SK-N-SH (cell line): ENCODE measurements at regions not wholly inside any gene's neighbourhood (a gene's known extent, or its start where the extent isn't known, plus 50 kb on each side); places are given as distances from the start of the nearest gene placed in this dataset.

ENCODE experiments used
- CTCF ChIA-PET: fragments of 300-600, 350-600 bp; formaldehyde crosslinking; extraction: SDS; loops from one replicate; lab custom pipeline; 2021; lab: Yijun Ruan, JAX
- POLR2A ChIA-PET: fragments of 350-600 bp; sonication (Branson Sonifier 250); formaldehyde crosslinking; extraction: SDS; loops from one replicate; lab custom pipeline; 2020; ENCODE audit warnings: antibody characterized with exemption, inconsistent platforms; lab: Yijun Ruan, JAX
- DNase-seq: peaks from one replicate; pipeline ENCODE4 v3.0.0; 2012
- H2AFZ ChIP-seq: fragments of 200-600 bp; sonication (generic); 2 replicates; pipeline ENCODE4 v1.8.1; 2016; ENCODE audit warnings: antibody characterized with exemption, mild to moderate bottlenecking, low read depth
- H3F3A ChIP-seq: fragments of 200-600 bp; sonication (generic); replicated peaks from 2 replicates; pipeline ENCODE3; 2016; ENCODE audit warnings: antibody characterized with exemption, mild to moderate bottlenecking; ENCODE audit not compliant: insufficient read depth
- H3K27ac ChIP-seq, 2 experiments: fragments of 200-500 bp in 1 of 2; fragments of 200-600 bp in 1 of 2; sonication (Bioruptor generic) in 1 of 2; sonication (generic), shearing (Covaris generic) in 1 of 2; 2 replicates each; pipeline versions ENCODE4 v1.5.1 to v1.6.1; 2014 to 2016; ENCODE audit warnings: low read depth in 2 of 2, inconsistent platforms in 1 of 2, low read length in 1 of 2, mild to moderate bottlenecking in 1 of 2, mixed read lengths in 1 of 2
- H3K27me3 ChIP-seq: fragments of 200-600 bp; sonication (generic), shearing (Covaris generic); 2 replicates; pipeline ENCODE4 v1.6.1; 2016; ENCODE audit warnings: mixed run types; ENCODE audit not compliant: insufficient read depth
- H3K36me3 ChIP-seq, 2 experiments: fragments of 200-500 bp in 1 of 2; fragments of 200-600 bp in 1 of 2; sonication (Bioruptor generic) in 1 of 2; sonication (generic) in 1 of 2; replicated peaks in 1 of 2; 2 replicates each; pipeline versions ENCODE3 to v1.5.1; 2014 to 2016; ENCODE audit warnings: low read length in 1 of 2, mild to moderate bottlenecking in 1 of 2; ENCODE audit not compliant: insufficient read depth in 2 of 2, control insufficient read depth in 1 of 2
- H3K4me1 ChIP-seq, 2 experiments: fragments of 200-500 bp in 1 of 2; fragments of 200-600 bp in 1 of 2; sonication (Bioruptor generic) in 1 of 2; sonication (generic), shearing (Covaris generic) in 1 of 2; 2 replicates each; pipeline versions ENCODE4 v1.5.1 to v1.6.1; 2014 to 2016; ENCODE audit warnings: low read depth in 1 of 2, low read length in 1 of 2, mixed run types in 1 of 2; ENCODE audit not compliant: insufficient read depth in 2 of 2, control insufficient read depth in 1 of 2
- H3K4me2 ChIP-seq: fragments of 200-600 bp; sonication (generic), shearing (Covaris generic); 2 replicates; pipeline ENCODE4 v1.6.1; 2017; ENCODE audit warnings: mixed run types
- H3K4me3 ChIP-seq, 2 experiments: fragments of 200-500 bp in 1 of 2; fragments of 200-600 bp in 1 of 2; sonication (Bioruptor generic) in 1 of 2; sonication (generic), shearing (Covaris generic) in 1 of 2; 2 replicates each; pipeline versions ENCODE4 v1.5.1 to v1.8.1; 2014 to 2016; ENCODE audit warnings: low read depth in 2 of 2, inconsistent platforms in 1 of 2, low read length in 1 of 2, mild to moderate bottlenecking in 1 of 2, mixed read lengths in 1 of 2, moderate library complexity in 1 of 2
- H3K79me2 ChIP-seq: fragments of 200-600 bp; sonication (generic); 2 replicates; pipeline ENCODE4 v1.8.1; 2017; ENCODE audit warnings: mild to moderate bottlenecking; ENCODE audit not compliant: insufficient read depth
- H3K9ac ChIP-seq: fragments of 200-600 bp; sonication (generic); 2 replicates; pipeline ENCODE4 v1.6.1; 2017; ENCODE audit warnings: mixed run types
- H3K9me2 ChIP-seq: fragments of 200-600 bp; sonication (generic); 2 replicates; pipeline ENCODE4 v1.6.1; 2017; ENCODE audit warnings: mixed run types
- H3K9me3 ChIP-seq: fragments of 200-600 bp; sonication (generic); 2 replicates; pipeline ENCODE4 v1.6.1; 2017; ENCODE audit warnings: mixed run types, mild to moderate bottlenecking, moderate library complexity
- H4K20me1 ChIP-seq: fragments of 200-600 bp; sonication (generic); 2 replicates; pipeline ENCODE4 v1.6.1; 2017; ENCODE audit warnings: mild to moderate bottlenecking, mixed run types; ENCODE audit not compliant: insufficient read depth
- CHD2 ChIP-seq: fragments of 150-350 bp; IDR thresholded peaks from 2 replicates; pipeline ENCODE4 v1.6.1; 2018; ENCODE audit warnings: low read length; ENCODE audit not compliant: partially characterized antibody
- EZH2phosphoT487 ChIP-seq: fragments of 200-600 bp; sonication (generic); IDR thresholded peaks from 2 replicates; pipeline ENCODE4 v1.6.1; 2017; ENCODE audit warnings: low read depth, mixed run types, mild to moderate bottlenecking, antibody characterized with exemption, moderate library complexity, borderline replicate concordance
- FOSL2 ChIP-seq: IDR thresholded peaks from 2 replicates; pipeline ENCODE4 v1.4.0; 2012; ENCODE audit warnings: low read depth, mild to moderate bottlenecking, moderate library complexity, borderline replicate concordance
- FOXM1 ChIP-seq: IDR thresholded peaks from 2 replicates; pipeline ENCODE4 v1.4.0; 2012; ENCODE audit warnings: low read depth, mild to moderate bottlenecking
- GABPA ChIP-seq: IDR thresholded peaks from 2 replicates; pipeline ENCODE4 v1.4.0; 2012; ENCODE audit warnings: low read depth, mild to moderate bottlenecking
- IRF3 ChIP-seq: fragments of 150-350 bp; IDR thresholded peaks from 2 replicates; pipeline ENCODE4 v1.6.1; 2016; ENCODE audit warnings: mild to moderate bottlenecking, low read depth, low read length
- MAX ChIP-seq: IDR thresholded peaks from 2 replicates; pipeline ENCODE4 v1.4.0; 2012; ENCODE audit warnings: low read depth
- NFIC ChIP-seq: IDR thresholded peaks from 2 replicates; pipeline ENCODE4 v1.4.0; 2012; ENCODE audit warnings: borderline replicate concordance
- PBX3 ChIP-seq: IDR thresholded peaks from 2 replicates; pipeline ENCODE4; 2012
- RAD21 ChIP-seq: IDR thresholded peaks from 2 replicates; pipeline ENCODE4 v1.6.1; 2012; ENCODE audit warnings: mild to moderate bottlenecking, low read length
- RCOR1 ChIP-seq: fragments of 150-350 bp; IDR thresholded peaks from 2 replicates; pipeline ENCODE4 v1.6.1; 2017; ENCODE audit warnings: antibody characterized with exemption, low read length
- RXRA ChIP-seq: IDR thresholded peaks from 2 replicates; pipeline ENCODE4 v1.4.0; 2012; ENCODE audit warnings: low read depth, mild to moderate bottlenecking, borderline replicate concordance
- TEAD4 ChIP-seq: IDR thresholded peaks from 2 replicates; pipeline ENCODE4 v1.4.0; 2012; ENCODE audit warnings: mild to moderate bottlenecking, borderline replicate concordance; ENCODE audit not compliant: insufficient read depth
- USF1 ChIP-seq: IDR thresholded peaks from 2 replicates; pipeline ENCODE4 v1.4.0; 2012; ENCODE audit warnings: low read depth, borderline replicate concordance
- YY1 ChIP-seq: IDR thresholded peaks from 2 replicates; pipeline ENCODE4 v1.4.0; 2012; ENCODE audit warnings: low read depth, mild to moderate bottlenecking
- WGBS: methylation state at CpG from one replicate; pipeline ENCODE4 v1.1.6; 2017; ENCODE audit warnings: low lambda C conversion rate; 5-methylcytosine and 5-hydroxymethylcytosine counted together

DNA sequence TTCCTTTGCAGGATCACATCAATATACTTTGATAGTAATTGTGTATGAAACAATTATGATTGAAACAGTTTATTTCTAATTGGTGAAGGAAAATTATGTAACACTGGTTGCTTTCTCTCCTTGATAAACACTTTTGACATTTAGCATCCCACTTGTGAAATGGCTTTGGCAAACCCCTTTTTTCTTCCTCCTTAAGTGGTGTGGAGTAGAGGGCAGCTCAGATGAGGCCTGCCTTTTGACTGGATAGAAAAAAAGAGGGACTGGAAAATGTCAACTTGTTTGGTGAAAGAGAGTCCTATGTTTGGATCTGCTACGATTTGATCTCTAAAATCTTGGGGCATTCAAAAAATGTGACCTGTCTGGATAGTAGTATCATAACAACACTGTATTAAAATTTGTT is 318.3 kb downstream of the MEIS1 start:
- no peak for TF ChIP-seq CHD2
- no peak for TF ChIP-seq YY1
- no peak for TF ChIP-seq RAD21
- no peak for TF ChIP-seq GABPA
- no peak for TF ChIP-seq USF1
- TF ChIP-seq FOSL2, result no peak
- H3K4me2 ChIP-seq, result no peak overlapping the region
- POLR2A ChIA-PET, result no interaction called here
- no peaks in the 10 kb centered on the region for H4K20me1 ChIP-seq
- no peaks in the 10 kb centered on the region for H3K36me3 ChIP-seq
- no peaks in the 10 kb centered on the region for H3K79me2 ChIP-seq
- CTCF ChIA-PET, result interaction anchor here (1.2 kb wide), 1 partner anchor 65 kb away, joined by 3 read pairs; no protein-coding TSS in a partner anchor
- no peak overlapping the region for H3K9ac ChIP-seq
- H2AFZ ChIP-seq, result no peak overlapping the region
- no peaks in the 10 kb centered on the region for H3K9me3 ChIP-seq
- 24% methylated on average over 1 of the region's 1 CpG for WGBS
- H3K27ac ChIP-seq, result no peak overlapping the region
- H3F3A ChIP-seq, result no peaks in the 10 kb centered on the region
- no peak overlapping the region for H3K4me3 ChIP-seq
- no peak for DNase-seq
- no peaks in the 10 kb centered on the region for H3K27me3 ChIP-seq
- H3K9me2 ChIP-seq, result no peaks in the 10 kb centered on the region
- H3K4me1 ChIP-seq, result peaks cover 0 to 2% of the 10 kb centered on the region in 2 experiments; a peak in 1 of 4 replicates

- CTCF ChIA-PET, result interaction anchor here (1.2 kb wide), 1 partner anchor 65 kb away, joined by 3 read pairs; no protein-coding TSS in a partner anchor
- no peaks in the 10 kb centered on the region for H3F3A ChIP-seq
- H3K9me2 ChIP-seq, result no peaks in the 10 kb centered on the region
- no peak overlapping the region for H3K9ac ChIP-seq
- H3K27me3 ChIP-seq, result no peaks in the 10 kb centered on the region
- POLR2A ChIA-PET, result no interaction called here
- H3K27ac ChIP-seq, result peak overlapping the region in 1 of 2 experiments; percentile 22; a peak in 1 of 4 replicates
- H3K9me3 ChIP-seq, result no peaks in the 10 kb centered on the region
- no peaks in the 10 kb centered on the region for H4K20me1 ChIP-seq
- no peak overlapping the region for H3K4me3 ChIP-seq
- WGBS, result 76% methylated on average over 3 of the region's 3 CpGs
- DNase-seq, result no peak
- H3K4me1 ChIP-seq, result peaks cover 0 to 2% of the 10 kb centered on the region in 2 experiments; a peak in 1 of 4 replicates
- H2AFZ ChIP-seq, result no peak overlapping the region
- no peak overlapping the region for H3K4me2 ChIP-seq
- TF ChIP-seq RXRA, result no peak
- no peak for TF ChIP-seq NFIC
- TF ChIP-seq MAX, result no peak
- TF ChIP-seq PBX3, result no peak
- TF ChIP-seq RCOR1, result no peak
- no peak for TF ChIP-seq YY1
- TF ChIP-seq FOSL2, result no peak
- no peak for TF ChIP-seq GABPA
- TF ChIP-seq IRF3, result no peak
- no peak for TF ChIP-seq TEAD4
- no peak for TF ChIP-seq EZH2phosphoT487
- TF ChIP-seq FOXM1, result no peak
- no peaks in the 10 kb centered on the region for H3K36me3 ChIP-seq
- no peaks in the 10 kb centered on the region for H3K79me2 ChIP-seq
These were observed 318.7 kb downstream of the MEIS1 start for GRCh38 chr2:66753660-66754059.
